SK-N-MC (cell line): ENCODE measurements at regions not wholly inside any gene's neighbourhood (a gene's known extent, or its start where the extent isn't known, plus 50 kb on each side); places are given as distances from the start of the nearest gene placed in this dataset.

Source experiments
- EZH2 ChIP-seq: fragments of 200-600 bp; sonication (generic); IDR thresholded peaks from one replicate; pipeline ENCODE4 v1.6.1; 2017; ENCODE audit warnings: antibody characterized with exemption
- POLR2AphosphoS5 ChIP-seq: IDR thresholded peaks from 2 replicates; pipeline ENCODE4 v1.6.1; 2012; ENCODE audit warnings: mild to moderate bottlenecking, low read depth, low read length, borderline replicate concordance

DNA sequence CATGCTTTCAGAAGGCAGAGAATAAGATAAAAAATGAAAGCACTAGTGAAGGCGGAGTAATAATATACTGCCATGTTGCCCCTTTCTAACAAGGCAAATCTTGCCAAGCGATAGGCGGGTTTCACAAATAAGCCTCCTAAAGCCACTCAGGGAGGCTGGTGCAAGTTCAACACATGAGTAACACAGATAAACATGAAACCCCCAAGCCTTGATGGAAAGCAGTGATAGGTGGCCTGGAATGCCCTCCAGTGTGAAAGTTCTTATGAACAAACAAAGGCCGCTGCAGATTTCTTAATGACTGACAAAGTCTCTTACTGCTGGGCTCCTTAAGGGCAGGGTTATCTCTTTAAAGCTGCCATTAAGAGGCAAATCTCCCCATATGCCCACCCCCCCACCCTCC is 154.7 kb downstream of the ZDHHC21 start:
- TF ChIP-seq POLR2AphosphoS5 (no peak), EZH2 (no peak)
